Fibroblast of mammary gland (primary cell): ENCODE measurements at regions not wholly inside any gene's neighbourhood (a gene's known extent, or its start where the extent isn't known, plus 50 kb on each side); places are given as distances from the start of the nearest gene placed in this dataset.
"Not testable (repeated sequence)": the region's sequence is repeated elsewhere in the genome, so short reads cannot be mapped to it uniquely, and the experiment has no call there.

Experiments
- DNase-seq: peaks from one replicate; pipeline ENCODE4 v3.0.0-alpha.2; 2010; ENCODE audit warnings: low read depth
- H3K4me3 ChIP-seq: 2 replicates; pipeline ENCODE4 v1.5.1; 2011; ENCODE audit warnings: low read depth, mild to moderate bottlenecking, low read length, moderate library complexity; ENCODE audit not compliant: control insufficient read depth
- TF ChIP-seq, protein P1 (sequence below): conservative IDR thresholded peaks from 2 replicates; pipeline ENCODE4 v1.5.1; 2011; ENCODE audit warnings: low read depth, low read length, inconsistent platforms; ENCODE audit not compliant: control insufficient read depth, insufficient read depth

DNA sequence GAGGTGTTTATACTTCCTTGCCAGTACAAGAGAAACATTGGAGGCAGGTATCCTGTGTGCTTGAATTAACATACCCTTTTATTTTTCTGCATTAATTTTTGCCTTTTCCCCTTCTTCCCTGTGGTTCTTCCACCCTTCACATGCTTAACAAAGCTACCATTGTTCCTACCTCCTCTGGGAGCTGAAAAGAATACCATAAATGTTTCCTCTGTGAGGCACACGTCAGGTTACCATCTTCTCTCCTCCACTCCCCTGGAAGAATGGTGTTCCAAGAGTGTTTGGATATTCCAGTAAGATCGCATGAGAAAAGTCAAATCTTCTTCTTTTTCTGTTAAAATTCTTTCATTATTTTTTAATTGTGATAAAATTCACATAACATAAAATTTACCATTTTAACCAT, 74.6 kb upstream of the MARK1 start:
- DNase-seq = no peak
- TF ChIP-seq, protein P1, sequence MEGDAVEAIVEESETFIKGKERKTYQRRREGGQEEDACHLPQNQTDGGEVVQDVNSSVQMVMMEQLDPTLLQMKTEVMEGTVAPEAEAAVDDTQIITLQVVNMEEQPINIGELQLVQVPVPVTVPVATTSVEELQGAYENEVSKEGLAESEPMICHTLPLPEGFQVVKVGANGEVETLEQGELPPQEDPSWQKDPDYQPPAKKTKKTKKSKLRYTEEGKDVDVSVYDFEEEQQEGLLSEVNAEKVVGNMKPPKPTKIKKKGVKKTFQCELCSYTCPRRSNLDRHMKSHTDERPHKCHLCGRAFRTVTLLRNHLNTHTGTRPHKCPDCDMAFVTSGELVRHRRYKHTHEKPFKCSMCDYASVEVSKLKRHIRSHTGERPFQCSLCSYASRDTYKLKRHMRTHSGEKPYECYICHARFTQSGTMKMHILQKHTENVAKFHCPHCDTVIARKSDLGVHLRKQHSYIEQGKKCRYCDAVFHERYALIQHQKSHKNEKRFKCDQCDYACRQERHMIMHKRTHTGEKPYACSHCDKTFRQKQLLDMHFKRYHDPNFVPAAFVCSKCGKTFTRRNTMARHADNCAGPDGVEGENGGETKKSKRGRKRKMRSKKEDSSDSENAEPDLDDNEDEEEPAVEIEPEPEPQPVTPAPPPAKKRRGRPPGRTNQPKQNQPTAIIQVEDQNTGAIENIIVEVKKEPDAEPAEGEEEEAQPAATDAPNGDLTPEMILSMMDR = no peak
- no peak overlapping the region for H3K4me3 ChIP-seq

DNA sequence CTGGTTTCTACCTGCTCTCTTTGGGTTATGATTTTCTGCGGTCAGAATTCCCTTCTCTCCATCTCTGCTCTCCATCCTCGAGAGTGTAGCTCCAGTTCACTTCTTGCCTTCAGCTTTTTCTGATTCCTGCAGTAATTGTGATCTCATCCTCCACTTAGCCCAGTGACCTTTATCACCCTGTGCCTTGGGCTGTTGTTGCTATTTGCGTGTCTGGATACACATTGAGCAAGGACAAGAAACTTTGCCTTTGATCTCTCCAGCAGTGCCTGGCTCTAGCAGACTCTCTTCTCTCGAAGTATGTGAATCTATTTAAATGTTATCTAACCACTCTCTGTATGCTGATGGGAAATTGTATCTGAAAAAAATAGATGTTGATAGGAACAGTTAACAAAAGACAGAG, 76.4 kb upstream of the MARK1 start:
- TF ChIP-seq, protein P1 = no peak
- H3K4me3 ChIP-seq = no peak overlapping the region
- peak; percentile 37 for DNase-seq

DNA sequence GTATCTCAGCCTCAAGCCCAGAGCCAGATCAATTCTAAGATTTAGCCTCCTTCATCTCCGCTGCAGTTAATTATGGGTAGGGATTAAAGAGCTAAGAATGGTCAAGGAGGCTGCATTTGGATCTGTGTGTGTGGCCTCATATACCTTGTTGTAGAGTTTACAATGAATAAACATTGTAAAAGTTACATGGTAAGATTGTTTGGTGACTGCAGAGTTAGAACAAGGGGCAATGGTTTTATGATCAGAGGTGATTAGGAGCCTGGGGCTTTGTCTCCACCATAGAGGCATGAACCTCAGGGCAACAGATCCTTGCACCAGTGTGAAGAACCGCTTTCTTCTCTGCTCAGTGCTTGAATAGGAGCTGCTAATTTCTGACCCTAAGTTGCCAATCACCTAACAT, 77.0 kb upstream of the MARK1 start:
- no peak overlapping the region for H3K4me3 ChIP-seq
- DNase-seq = no peak
- TF ChIP-seq, protein P1 = no peak

DNA sequence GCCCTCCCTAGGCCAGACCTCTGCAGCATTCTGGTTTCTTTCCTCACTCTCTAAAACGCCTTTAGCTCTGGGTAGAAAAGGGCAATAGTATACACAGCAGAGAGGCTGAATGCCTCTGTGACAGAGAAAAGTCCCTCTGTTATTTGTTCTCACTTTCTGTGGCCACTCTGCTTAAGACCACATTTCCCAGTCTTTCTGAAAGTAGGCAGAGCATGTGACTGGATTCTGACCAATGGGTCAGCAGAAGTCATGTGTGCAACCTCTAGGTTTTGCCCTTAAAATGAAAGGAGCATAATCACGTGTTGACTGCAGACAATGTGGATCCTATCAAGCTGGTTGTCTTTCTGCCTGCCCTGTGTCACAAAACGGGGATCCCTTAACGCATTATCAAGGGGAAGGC, 79.7 kb upstream of the MARK1 start:
- TF ChIP-seq, protein P1 = no peak
- no peak overlapping the region for H3K4me3 ChIP-seq

DNA sequence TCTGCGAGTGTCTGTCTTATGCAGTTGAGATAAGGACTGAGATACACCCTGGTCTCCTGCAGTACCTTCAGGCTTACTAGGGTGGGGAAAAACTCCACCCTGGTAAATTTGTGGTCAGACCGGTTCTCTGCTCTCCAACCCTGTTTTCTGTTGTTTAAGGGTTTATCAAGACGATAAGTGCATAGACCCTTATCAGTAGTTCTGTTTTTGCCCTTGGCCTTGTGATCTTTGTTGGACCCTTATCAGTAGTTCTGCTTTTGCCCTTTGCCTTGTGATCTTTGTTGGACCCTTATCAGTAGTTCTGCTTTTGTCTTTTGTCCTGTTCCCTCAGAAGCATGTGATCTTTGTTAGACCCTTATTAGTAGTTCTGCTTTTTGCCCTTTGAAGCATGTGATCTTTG, 83.3 kb upstream of the MARK1 start:
- not testable (repeated sequence) for DNase-seq, H3K4me3 ChIP-seq

More for the DNA sequence above, 79.7 kb upstream of the MARK1 start:
- no peak for DNase-seq

DNA sequence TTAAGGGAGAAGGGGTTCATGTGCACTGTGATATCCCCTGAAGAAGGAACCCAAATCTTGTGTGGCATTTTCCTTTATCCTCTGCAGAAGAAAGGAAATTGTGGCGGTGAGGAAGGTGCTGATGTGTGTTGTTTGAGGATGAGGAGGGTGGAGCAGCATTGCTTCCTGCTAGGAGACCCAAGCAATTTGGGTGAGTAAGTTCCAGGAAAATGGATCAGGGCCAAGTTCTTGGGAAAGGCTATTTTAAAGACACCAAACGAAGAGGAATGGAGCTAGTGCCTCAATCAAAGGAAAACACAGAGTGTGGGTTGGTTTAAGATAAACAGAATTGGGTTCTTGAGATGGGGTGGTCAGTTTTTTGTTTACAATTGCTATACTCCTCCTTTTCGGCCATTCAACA, 86.7 kb upstream of the MARK1 start:
- TF ChIP-seq, protein P1 = no peak
- H3K4me3 ChIP-seq = no peak overlapping the region
- peak; percentile 5 for DNase-seq

DNA sequence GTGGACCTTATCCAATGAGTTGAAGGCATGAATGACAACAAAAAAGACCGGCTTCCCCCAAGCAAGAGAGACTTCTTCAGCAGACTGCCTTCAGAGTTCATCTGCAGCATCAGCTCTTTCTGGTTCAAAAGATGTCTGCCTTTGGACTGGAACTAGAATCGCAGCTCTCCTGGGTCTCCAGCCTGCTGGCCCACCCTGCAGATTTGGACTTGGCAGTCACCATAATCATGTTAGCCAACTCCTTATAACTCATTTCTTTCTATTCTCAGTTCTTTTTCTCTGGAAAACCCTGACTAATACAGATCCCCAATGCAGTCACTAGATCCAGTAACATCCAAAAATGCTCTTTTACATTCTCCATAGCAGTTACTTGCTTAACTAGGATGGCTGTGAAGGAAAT, 89.2 kb upstream of the MARK1 start:
- TF ChIP-seq, protein P1 = no peak
- H3K4me3 ChIP-seq = no peak overlapping the region
- no peak for DNase-seq
